Keratinocyte (primary cell): ENCODE measurements at regions not wholly inside any gene's neighbourhood (a gene's known extent, or its start where the extent isn't known, plus 50 kb on each side); places are given as distances from the start of the nearest gene placed in this dataset.

Experiments
- EZH2 ChIP-seq: IDR thresholded peaks from one replicate; pipeline ENCODE4 v1.6.1; 2012; ENCODE audit warnings: inconsistent platforms, mild to moderate bottlenecking, low read length, moderate library complexity
- TF ChIP-seq, protein P1 (sequence below), 3 experiments: IDR thresholded peaks in 1 of 3; conservative IDR thresholded peaks in 1 of 3; optimal IDR thresholded peaks in 1 of 3; 2 replicates in 2 of 3; 3 replicates in 1 of 3; pipeline versions ENCODE3 to v1.5.1; 2011; ENCODE audit warnings: low read length in 3 of 3, mild to moderate bottlenecking in 3 of 3, moderate library complexity in 2 of 3, control low read depth in 1 of 3, inconsistent platforms in 1 of 3; ENCODE audit not compliant: insufficient read depth in 2 of 3; ENCODE audit errors: extremely low read depth in 1 of 3

DNA sequence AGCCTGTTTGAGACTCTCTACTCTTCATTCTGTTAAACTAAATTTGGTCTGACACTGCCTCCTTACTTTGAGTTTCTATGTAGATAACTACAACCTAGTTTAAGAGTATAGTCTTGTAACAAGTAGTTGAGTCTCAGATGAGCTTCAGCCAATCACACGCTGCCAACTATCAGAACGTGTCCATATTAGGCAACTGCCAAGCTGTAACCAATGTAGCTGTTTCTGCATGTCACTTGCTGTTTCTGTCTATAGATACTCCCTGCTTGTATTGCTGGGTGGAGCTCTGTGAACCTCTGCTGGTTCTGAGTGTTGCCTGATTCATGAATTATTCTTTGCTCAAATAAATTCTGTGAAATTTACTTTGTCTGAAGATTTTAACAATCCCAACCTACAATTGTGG, 452.6 kb upstream of the NR5A2 start:
- TF ChIP-seq EZH2: no peak
- TF ChIP-seq, protein P1, sequence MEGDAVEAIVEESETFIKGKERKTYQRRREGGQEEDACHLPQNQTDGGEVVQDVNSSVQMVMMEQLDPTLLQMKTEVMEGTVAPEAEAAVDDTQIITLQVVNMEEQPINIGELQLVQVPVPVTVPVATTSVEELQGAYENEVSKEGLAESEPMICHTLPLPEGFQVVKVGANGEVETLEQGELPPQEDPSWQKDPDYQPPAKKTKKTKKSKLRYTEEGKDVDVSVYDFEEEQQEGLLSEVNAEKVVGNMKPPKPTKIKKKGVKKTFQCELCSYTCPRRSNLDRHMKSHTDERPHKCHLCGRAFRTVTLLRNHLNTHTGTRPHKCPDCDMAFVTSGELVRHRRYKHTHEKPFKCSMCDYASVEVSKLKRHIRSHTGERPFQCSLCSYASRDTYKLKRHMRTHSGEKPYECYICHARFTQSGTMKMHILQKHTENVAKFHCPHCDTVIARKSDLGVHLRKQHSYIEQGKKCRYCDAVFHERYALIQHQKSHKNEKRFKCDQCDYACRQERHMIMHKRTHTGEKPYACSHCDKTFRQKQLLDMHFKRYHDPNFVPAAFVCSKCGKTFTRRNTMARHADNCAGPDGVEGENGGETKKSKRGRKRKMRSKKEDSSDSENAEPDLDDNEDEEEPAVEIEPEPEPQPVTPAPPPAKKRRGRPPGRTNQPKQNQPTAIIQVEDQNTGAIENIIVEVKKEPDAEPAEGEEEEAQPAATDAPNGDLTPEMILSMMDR (optimal IDR thresholded peaks at IDR 0.05 in 1 of 3, IDR thresholded peaks at IDR 0.05 in 1 of 3, conservative IDR thresholded peaks at IDR 0.05 in 1 of 3; ENCODE audit: extremely low read depth in 1 of 3, insufficient read depth in 2 of 3, low read length in 3 of 3): no peak
